ENCODE measurements at regions not wholly inside any gene's neighbourhood (a gene's known extent, or its start where the extent isn't known, plus 50 kb on each side); places are given as distances from the start of the nearest gene placed in this dataset.

GRCh38 chr1:224541072-224541790 is 74.9 kb upstream of the CNIH3 start:
- BruUV-seq (replicated peaks), result no TSS peak
- Mint-ChIP-seq H3K27ac (ENCODE audit: unreplicated experiment) (no peak overlapping the region), H3K27me3 (ENCODE audit: unreplicated experiment) (no peaks in the 10 kb centered on the region), H3K36me3 (ENCODE audit: insufficient read depth, unreplicated experiment) (no peaks in the 10 kb centered on the region), H3K4me3 (ENCODE audit: low read depth, unreplicated experiment) (no peak overlapping the region), H3K4me1 (ENCODE audit: low read depth, unreplicated experiment) (peaks cover 25% of the 10 kb centered on the region), H3K9me3 (ENCODE audit: low read depth, unreplicated experiment) (peaks cover 3% of the 10 kb centered on the region)
- intact Hi-C loops (cut with micrococcal nuclease; ENCODE audit: unreplicated experiment), result no loop called here
- no peak for TF ChIP-seq CTCF (IDR thresholded peaks at IDR 0.05; ENCODE audit: unreplicated experiment)
- CTCF ChIA-PET, result interaction anchor here (0.7 to 1.1 kb wide), 2 partner anchors 24 to 365 kb away, joined by 4 read pairs; no protein-coding TSS in a partner anchor
- no peak for DNase-seq

GRCh38 chr1:224541901-224542630 is 74.1 kb upstream of the CNIH3 start:
- H3K36me3 Mint-ChIP-seq (ENCODE audit: insufficient read depth, unreplicated experiment), result no peaks in the 10 kb centered on the region
- intact Hi-C loops (cut with micrococcal nuclease; ENCODE audit: unreplicated experiment), result no loop called here
- H3K4me3 Mint-ChIP-seq (ENCODE audit: low read depth, unreplicated experiment), result no peak overlapping the region
- DNase-seq, result no peak
- no peaks in the 10 kb centered on the region for H3K27me3 Mint-ChIP-seq (ENCODE audit: unreplicated experiment)
- no peak for TF ChIP-seq CTCF (IDR thresholded peaks at IDR 0.05; ENCODE audit: unreplicated experiment)
- peaks cover 3% of the 10 kb centered on the region for H3K9me3 Mint-ChIP-seq (ENCODE audit: low read depth, unreplicated experiment)
- peaks cover 25% of the 10 kb centered on the region for H3K4me1 Mint-ChIP-seq (ENCODE audit: low read depth, unreplicated experiment)
- BruUV-seq (replicated peaks), result no TSS peak
- CTCF ChIA-PET, result interaction anchor here (0.6 to 1.5 kb wide), 7 partner anchors 12 to 381 kb away, joined by 3 to 7 read pairs (median 4); no protein-coding TSS in a partner anchor
- H3K27ac Mint-ChIP-seq (ENCODE audit: unreplicated experiment), result peak overlapping the region; percentile 59

GRCh38 chr1:224542783-224543440 is 73.2 kb upstream of the CNIH3 start:
- H3K27me3 Mint-ChIP-seq (ENCODE audit: unreplicated experiment), result no peaks in the 10 kb centered on the region
- no peak for TF ChIP-seq CTCF (IDR thresholded peaks at IDR 0.05; ENCODE audit: unreplicated experiment)
- CTCF ChIA-PET, result interaction anchor here (0.6 to 1.6 kb wide), 7 partner anchors 11 to 380 kb away, joined by 3 to 7 read pairs (median 5); no protein-coding TSS in a partner anchor
- no peak overlapping the region for H3K4me3 Mint-ChIP-seq (ENCODE audit: low read depth, unreplicated experiment)
- peaks cover 25% of the 10 kb centered on the region for H3K4me1 Mint-ChIP-seq (ENCODE audit: low read depth, unreplicated experiment)
- no TSS peak for BruUV-seq (replicated peaks)
- intact Hi-C loops (cut with micrococcal nuclease; ENCODE audit: unreplicated experiment), result no loop called here
- peak overlapping the region; percentile 59 for H3K27ac Mint-ChIP-seq (ENCODE audit: unreplicated experiment)
- peak; percentile 45 for DNase-seq
- peaks cover 3% of the 10 kb centered on the region for H3K9me3 Mint-ChIP-seq (ENCODE audit: low read depth, unreplicated experiment)
- H3K36me3 Mint-ChIP-seq (ENCODE audit: insufficient read depth, unreplicated experiment), result no peaks in the 10 kb centered on the region

- no peak overlapping the region for H3K4me3 Mint-ChIP-seq (ENCODE audit: low read depth, unreplicated experiment)
These were observed 72.7 kb upstream of the CNIH3 start for GRCh38 chr1:224543453-224543852.

More at GRCh38 chr1:224543453-224543852, 72.7 kb upstream of the CNIH3 start:
- peaks cover 25% of the 10 kb centered on the region for H3K4me1 Mint-ChIP-seq (ENCODE audit: low read depth, unreplicated experiment)
- no peaks in the 10 kb centered on the region for H3K36me3 Mint-ChIP-seq (ENCODE audit: insufficient read depth, unreplicated experiment)
- BruUV-seq (replicated peaks), result no TSS peak
- no peak for DNase-seq
- TF ChIP-seq CTCF (IDR thresholded peaks at IDR 0.05; ENCODE audit: unreplicated experiment), result no peak
- intact Hi-C loops (cut with micrococcal nuclease; ENCODE audit: unreplicated experiment), result no loop called here
- H3K9me3 Mint-ChIP-seq (ENCODE audit: low read depth, unreplicated experiment), result peaks cover 3% of the 10 kb centered on the region
- H3K27ac Mint-ChIP-seq (ENCODE audit: unreplicated experiment), result peak overlapping the region; percentile 59
- no peaks in the 10 kb centered on the region for H3K27me3 Mint-ChIP-seq (ENCODE audit: unreplicated experiment)
- CTCF ChIA-PET, result interaction anchor here (1.2 to 1.6 kb wide), 5 partner anchors 15 to 379 kb away, joined by 3 to 7 read pairs (median 5); no protein-coding TSS in a partner anchor
